GM13977 (cell line): ENCODE measurements at regions not wholly inside any gene's neighbourhood (a gene's known extent, or its start where the extent isn't known, plus 50 kb on each side); places are given as distances from the start of the nearest gene placed in this dataset.
"Not testable (repeated sequence)": the region's sequence is repeated elsewhere in the genome, so short reads cannot be mapped to it uniquely, and the experiment has no call there.

Experiments
- DNase-seq: peaks from one replicate; pipeline ENCODE4 v3.0.0; 2012; ENCODE audit warnings: low spot score
- CTCF ChIP-seq: IDR thresholded peaks from 2 replicates; pipeline ENCODE4 v1.5.1; 2012; ENCODE audit warnings: mild to moderate bottlenecking, control low read depth; ENCODE audit not compliant: insufficient read depth; ENCODE audit errors: extremely low read depth, missing control alignments
- in situ Hi-C: fragments of 300-500 bp; cut with MboI; formaldehyde crosslinking; loops from one replicate; pipeline ENCODE4 v1.12.0; 2022; ENCODE audit warnings: low sequenced_read_pairs, low pct_unique_long_range_greater_than_20kb, mixed read lengths, inconsistent platforms; ENCODE audit not compliant: unreplicated experiment

GRCh38 chr5:44974813-44975212, 166.1 kb downstream of the MRPS30 start:
- in situ Hi-C loops = no loop called here
- no peak for TF ChIP-seq CTCF
- DNase-seq = no peak

GRCh38 chr5:44981708-44982107, 173.0 kb downstream of the MRPS30 start:
- in situ Hi-C loops = no loop called here
- no peak for TF ChIP-seq CTCF
- no peak for DNase-seq

GRCh38 chr5:44983006-44983405, 174.3 kb downstream of the MRPS30 start:
- in situ Hi-C loops = no loop called here
- TF ChIP-seq CTCF = no peak
- DNase-seq = no peak

GRCh38 chr5:44987026-44987425, 178.3 kb downstream of the MRPS30 start:
- in situ Hi-C loops = no loop called here
- TF ChIP-seq CTCF = no peak
- no peak for DNase-seq

- TF ChIP-seq CTCF = no peak
- no peak for DNase-seq
- in situ Hi-C loops = no loop called here
These were observed 182.9 kb downstream of the MRPS30 start for GRCh38 chr5:44991693-44992092.

GRCh38 chr5:44993286-44993685, 184.5 kb downstream of the MRPS30 start:
- in situ Hi-C loops = no loop called here
- TF ChIP-seq CTCF = no peak
- DNase-seq = no peak

GRCh38 chr5:44997506-44997905, 188.8 kb downstream of the MRPS30 start:
- in situ Hi-C loops = no loop called here
- no peak for DNase-seq
- no peak for TF ChIP-seq CTCF

GRCh38 chr5:45007102-45007501, 198.4 kb downstream of the MRPS30 start:
- in situ Hi-C loops, DNase-seq: not testable (repeated sequence)
